Activated effector memory CD4-positive, alpha-beta T cell treated with anti-CD3 and anti-CD28 coated beads, Interleukin-2, amount 50 U/mL, for 16 hours (primary cell): ENCODE measurements at regions not wholly inside any gene's neighbourhood (a gene's known extent, or its start where the extent isn't known, plus 50 kb on each side); places are given as distances from the start of the nearest gene placed in this dataset.
"Not testable (repeated sequence)": the region's sequence is repeated elsewhere in the genome, so short reads cannot be mapped to it uniquely, and the experiment has no call there.

Experiments used
- DNase-seq: peaks from one replicate; pipeline ENCODE4 v3.0.0-alpha.2; 2020

GRCh38 chr3:139248593-139249255 is 95.1 kb upstream of the MRPS22 start:
- DNase-seq: no peak

DNA sequence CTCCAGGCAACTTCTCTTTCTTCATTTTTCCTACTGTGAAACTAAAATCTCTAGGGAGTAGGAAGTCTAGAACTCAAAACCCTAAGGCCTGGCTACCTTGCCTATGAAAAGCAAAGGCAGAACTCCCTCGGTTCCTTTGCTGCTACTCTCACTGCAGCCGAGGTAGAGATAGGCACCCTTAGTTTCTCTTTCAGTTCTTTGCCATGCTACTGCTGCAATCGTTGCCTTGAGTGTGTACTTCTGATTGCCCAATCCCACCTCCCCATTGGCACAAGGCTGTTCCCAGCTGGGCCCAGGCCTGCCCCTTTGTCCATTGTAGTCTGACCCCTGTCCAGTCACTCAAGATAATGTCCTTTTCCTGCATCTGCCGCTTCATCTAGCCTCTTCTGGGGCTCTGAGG is 92.3 kb upstream of the MRPS22 start:
- DNase-seq: no peak

DNA sequence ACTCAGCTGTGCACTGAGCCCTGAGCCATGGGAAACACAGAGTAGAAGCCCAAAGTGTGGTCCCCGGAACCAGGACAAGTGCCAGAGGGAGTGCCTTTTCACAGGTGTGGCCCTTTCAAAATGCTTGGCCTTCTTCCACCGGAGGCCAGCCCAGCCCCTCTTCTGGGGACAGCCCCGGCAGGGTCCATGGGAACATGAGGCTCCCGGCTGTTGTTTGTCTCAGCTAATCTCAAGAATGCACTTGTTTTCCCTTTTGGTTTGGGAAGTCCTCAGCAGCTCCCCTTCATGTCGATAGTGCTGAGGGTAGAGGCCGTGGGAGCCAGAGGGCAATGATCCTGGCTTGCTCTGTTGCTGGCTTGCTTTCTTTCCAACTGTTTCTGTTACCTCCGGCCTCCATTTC is 91.1 kb upstream of the MRPS22 start:
- no peak for DNase-seq

- no peak for DNase-seq
Observed at GRCh38 chr3:139258276-139258675, 85.5 kb upstream of the MRPS22 start.

GRCh38 chr3:139259398-139259797 is 84.4 kb upstream of the MRPS22 start:
- DNase-seq: no peak

DNA sequence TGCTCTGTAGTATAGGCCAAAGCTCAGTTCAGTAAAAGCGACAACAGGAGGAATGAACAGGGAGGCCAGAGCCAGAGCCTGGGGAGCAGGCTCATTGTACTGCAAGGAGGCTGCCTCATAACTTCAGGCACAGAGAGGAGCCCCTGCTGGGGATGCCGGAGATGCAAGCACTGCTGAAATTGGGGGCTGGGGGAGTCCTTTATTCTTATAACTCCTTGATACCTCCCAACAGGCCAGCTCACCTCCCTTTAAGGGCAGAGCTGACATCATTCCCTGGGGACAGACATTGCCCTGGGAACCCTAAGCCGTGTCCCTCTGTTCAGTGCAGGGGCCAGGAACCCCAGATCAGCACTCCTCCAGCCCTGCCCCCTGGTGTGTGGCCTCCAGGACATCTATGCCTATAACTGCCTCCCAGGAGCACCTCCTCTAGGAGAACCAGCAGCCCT is 83.8 kb upstream of the MRPS22 start:
- DNase-seq: no peak

GRCh38 chr3:139260793-139261736 is 82.8 kb upstream of the MRPS22 start:
- DNase-seq: no peak

- no peak for DNase-seq
Observed at GRCh38 chr3:139261754-139262586, 81.8 kb upstream of the MRPS22 start.

DNA sequence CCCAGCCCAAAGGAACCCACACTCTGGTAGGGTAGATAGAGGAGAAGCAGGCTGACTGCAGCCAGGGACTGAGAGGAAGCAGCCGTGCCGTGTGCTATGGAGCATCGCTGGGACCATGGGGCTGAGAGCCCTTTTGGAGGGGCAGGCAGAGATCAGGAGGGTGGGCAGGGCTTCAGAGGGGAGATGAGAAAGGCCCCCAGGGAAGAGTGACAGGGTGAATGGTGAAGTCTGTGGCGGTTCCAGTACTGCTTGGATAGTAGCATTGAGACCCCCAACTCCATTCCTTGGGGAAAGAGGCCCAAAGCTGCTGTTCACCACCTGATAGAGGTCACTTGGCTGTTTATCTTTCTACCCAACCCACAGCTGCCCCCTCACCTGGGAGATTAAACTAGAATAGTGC is 80.0 kb upstream of the MRPS22 start:
- no peak for DNase-seq

DNA sequence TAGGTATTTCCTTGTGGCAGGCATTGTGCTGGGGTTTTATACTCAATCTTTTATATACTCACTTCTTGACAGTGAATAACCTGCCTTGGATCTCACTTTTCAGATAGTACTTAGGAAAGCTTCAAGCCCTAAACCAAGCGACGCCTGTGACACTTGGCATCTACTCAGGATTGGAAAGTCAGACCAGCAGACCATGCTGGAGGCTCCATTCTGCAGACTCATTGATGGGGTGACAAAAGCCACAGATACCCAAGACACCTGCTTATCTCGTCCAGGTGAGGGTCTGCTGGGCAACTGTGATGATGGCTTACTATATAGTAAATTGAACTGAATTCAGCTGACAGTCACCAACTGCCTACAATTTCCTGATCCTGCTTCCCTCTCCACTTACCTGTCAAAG is 79.4 kb upstream of the MRPS22 start:
- no peak for DNase-seq

DNA sequence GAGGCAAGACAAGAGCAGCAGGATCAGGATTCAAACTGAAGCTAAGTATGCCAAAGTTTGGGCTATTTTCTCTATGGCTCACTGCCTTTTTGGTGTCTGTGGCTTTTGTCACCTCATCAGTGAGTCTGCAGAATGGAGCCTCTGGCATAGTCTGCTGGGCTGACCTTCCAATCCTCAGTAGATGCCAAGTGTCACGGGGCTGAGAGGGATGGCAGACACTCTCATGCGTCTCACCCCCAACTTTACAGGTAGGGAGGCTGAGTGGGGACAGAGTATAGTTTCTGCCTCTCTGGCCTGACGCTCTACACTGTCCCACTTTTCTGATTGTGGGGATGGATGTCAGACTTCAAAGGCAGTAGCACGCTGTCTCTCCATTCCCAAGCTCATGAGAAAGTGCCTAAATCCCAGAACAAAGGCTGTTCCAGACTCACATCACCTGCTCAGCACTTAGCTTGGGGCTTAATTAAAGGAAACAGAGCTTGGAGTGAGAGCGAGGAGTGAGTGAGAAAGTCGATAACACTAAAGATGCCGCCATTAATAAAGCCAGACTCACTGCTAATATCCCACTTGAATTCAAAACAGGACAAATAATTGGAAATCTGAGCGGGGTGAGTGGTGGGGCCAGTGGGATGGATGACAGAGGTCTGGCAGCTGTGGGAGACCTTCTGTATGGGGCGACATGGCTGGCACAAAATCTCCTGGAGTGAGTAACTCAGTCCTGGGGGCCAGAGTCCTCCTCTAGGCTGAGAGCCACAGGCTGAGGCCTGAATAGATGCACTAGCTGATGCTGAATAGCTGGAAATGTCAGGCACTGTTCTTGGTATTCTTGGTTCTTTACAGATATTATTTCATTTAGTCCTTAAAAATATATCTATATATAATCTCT is 78.4 kb upstream of the MRPS22 start:
- no peak for DNase-seq

DNA sequence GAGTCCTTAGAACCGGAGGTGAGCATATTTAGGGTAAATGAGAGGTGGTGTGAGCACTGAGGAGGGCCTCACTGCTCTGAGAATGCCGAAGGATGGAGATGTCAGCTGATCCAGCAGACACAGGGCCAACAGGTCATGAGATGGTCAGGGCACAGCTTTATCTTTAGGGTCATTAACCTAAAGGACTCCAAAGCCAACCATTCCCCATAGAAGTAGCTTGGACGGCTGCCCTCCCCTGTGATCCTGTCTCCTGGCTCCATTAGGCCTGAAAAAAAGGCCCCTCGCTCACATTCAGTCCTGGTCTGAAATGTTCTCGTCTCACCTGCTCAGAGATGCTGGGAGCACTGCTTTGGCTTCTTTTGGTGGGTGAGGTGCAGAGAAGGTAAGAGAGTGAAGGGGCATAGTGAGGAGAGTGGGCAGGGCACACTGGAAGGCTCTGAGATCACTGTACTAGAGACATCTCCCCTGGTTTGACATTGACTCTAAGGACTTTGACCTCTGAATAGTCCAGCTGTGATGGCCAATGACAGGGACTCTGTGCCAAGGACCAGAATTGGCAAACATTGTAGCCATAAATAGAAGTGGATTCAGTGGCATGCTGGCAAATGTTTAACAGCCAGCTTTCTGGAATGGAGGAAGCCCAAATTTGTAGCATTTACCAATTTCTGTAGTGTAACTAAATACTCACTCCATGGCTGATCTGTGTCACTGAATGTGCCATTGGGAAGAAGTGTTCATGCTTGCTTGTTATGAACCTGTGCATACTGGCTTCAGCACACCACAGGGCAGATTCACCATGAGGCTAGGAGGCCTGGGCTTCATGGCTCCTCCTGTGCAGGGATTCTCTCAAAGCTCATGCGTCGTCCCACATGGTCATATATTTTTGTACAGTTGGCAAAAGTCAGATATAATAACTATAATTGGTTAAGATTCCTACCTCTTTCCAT is 76.2 kb upstream of the MRPS22 start:
- DNase-seq: no peak

DNA sequence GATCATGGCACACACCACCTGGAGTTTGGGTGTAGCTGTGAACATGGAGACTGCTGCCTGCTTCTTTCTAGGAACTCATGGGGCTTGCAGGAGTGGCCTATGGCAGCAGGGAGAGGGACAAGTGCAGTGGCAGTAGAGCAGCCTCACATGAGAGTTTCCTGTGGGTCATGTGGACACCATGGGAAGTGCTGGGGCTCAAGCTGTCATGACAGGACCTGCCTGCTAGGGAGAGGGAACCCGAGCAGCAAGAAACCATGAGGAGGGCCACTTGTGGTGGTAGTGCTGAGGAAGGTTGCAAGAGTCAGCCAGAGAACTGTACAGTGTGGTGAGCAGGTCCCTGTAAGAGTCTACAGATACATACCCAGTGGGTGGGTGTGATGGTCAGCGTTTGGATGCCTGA is 73.8 kb upstream of the MRPS22 start:
- DNase-seq: no peak

- DNase-seq: not testable (repeated sequence)
Observed at GRCh38 chr3:139270652-139271051, 73.2 kb upstream of the MRPS22 start.

DNA sequence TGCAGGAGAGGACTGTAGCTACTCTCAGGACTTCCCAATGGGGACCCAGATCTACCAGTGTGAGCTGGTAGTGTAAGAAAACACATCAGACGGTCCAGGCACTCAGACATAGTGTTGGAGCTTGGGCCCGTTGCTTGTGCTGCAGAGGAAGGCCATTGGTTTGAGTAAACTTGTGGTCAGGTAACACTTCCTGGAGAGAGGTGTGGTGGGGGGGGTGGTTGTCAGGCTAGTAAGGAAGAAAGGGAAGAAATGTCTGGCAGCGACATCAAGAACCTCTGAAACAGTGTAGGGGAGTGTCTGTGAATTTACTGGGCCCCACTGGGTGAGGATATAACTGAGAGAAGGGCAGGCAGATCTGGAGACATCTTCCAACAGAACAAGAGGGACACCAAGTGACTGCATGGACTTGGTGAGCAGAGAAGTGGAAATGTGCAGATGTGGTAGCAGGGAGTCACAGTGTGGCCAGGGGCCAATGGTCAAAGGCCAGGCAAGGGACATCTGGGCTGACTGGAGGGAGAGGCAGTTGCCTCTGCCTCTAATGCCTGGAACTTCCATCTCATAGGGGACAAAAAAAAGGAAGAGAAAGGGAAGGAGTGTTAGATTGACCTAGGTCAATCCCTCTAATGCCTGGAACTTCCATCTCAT is 63.7 kb upstream of the MRPS22 start:
- DNase-seq: no peak

GRCh38 chr3:139281096-139281495 is 62.7 kb upstream of the MRPS22 start:
- peak; percentile 8 for DNase-seq

DNA sequence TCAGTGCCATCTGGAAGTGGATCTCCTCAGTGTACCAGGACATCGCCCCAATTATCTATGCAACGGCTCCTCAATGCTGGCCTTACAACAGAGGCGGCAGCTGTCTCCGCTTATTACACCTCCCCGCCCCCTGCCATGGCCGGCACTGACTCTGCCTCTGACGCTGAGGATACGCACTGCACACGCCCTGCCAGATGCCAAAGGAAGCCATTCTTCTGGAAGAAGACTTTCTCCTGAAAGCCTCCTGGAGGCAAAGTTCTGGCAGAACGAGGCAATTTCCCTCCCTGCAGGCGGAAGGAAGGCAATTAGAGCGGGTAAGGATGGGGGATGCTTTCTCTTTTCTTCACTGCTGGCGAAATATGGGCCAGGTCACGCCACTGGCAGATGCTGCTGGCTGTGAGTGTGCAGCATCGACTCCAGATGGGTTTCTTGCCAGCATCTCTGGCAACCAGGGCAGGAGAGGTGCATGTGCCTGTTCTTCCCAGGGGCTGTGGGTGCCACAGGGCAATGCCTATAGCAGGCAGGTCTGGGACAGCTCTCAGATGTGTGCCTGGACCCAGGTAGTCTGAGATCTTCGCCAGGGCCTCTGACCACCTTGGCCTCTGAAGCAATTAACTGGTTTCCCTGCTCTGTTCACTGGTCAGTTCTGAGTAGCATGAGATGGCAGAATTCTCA is 62.2 kb upstream of the MRPS22 start:
- DNase-seq: peak; percentile 44

GRCh38 chr3:139283301-139283700 is 60.5 kb upstream of the MRPS22 start:
- peak; percentile 38 for DNase-seq

- no peak for DNase-seq
Observed at GRCh38 chr3:139284221-139284620, 59.6 kb upstream of the MRPS22 start.

DNA sequence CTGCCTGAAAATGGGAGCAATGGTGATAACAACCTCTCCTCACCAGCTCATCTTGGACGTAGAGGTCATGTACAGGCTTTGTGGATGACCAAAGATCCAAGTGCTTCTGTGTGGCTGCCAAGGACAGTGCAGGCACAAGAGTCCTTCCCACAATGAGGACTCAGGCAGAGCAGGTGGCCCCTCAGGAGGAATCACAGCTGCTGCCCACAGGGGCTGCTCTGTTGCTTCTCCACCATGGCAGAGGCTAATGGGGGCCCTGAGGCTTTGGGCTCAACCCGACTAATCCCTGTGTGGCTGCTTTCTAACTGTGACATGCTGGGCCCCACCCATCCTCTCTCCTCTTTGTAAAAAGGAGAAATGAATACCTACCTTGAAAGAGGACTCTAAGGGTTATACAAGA is 58.1 kb upstream of the MRPS22 start:
- no peak for DNase-seq
